ENCODE measurements at regions not wholly inside any gene's neighbourhood (a gene's known extent, or its start where the extent isn't known, plus 50 kb on each side); places are given as distances from the start of the nearest gene placed in this dataset.

DNA sequence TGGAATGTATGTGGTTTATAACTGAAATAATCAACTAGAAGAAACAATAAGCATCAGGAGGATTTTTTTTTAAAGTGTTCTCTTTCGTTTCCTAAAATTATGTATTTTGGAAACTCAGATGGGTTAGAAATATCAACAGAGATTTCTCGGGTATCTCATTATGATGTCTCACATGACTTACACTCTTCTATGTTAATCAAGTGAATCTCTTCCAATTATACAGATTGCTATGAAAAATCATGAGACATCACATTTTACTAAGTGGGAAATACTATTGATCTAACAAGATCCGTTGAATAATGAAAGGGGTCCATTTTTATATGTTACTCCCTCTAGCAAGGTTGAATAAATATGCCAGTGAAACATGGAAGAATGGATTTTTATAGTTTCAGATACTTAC, 54.7 kb upstream of the NRIP1 start:
- ATAC-seq: no peak

DNA sequence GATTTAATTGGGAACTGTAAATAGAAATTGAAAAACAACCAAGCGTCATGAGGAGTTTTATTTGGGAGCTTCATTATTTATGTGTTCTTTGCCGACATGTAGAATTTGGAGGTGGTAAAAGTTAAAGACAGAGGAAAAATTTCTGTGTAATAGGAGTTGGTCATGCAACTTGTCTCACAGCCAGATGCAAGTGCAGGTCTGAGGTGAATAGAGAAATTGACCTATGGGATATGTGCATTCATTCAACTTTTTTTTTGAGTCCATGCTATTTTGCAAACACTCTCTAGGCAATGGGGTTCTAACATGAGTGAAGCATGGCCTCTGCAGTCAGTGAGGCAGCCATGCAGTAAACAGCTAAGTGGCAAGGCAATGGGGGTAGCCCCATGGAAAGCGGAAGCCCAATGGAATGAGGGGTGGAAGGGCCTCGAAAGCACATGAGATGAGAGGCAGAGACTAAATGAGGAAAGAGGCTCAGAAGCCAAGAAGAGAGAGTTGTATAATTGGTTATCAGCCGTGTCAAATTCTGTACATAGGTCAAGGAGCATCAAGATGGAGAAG, 56.4 kb upstream of the NRIP1 start:
- ATAC-seq: no peak

- no peak for ATAC-seq
These were observed 56.9 kb upstream of the NRIP1 start for GRCh38 chr21:15121655-15122120.

DNA sequence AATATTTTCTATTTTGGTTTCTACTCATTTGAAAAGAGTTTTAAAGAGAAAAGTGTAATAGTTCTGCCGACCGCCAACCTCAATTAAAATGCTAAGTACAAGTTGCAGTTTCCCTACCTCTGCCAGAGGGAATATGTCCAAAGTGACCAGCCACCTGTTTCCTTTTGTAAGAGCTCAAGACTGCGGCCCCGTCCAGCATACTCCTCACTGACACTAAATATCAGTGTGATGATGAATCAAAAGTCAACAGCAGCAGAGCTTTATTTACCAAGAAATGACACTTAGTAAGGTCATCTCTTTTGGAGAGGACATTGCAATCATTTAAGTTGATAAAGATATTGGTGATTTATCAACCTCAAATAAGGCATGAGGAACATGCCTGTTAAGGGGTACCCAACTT, 57.4 kb upstream of the NRIP1 start:
- no peak for ATAC-seq

- ATAC-seq: no peak
These were observed 59.9 kb upstream of the NRIP1 start for GRCh38 chr21:15124731-15125130.

DNA sequence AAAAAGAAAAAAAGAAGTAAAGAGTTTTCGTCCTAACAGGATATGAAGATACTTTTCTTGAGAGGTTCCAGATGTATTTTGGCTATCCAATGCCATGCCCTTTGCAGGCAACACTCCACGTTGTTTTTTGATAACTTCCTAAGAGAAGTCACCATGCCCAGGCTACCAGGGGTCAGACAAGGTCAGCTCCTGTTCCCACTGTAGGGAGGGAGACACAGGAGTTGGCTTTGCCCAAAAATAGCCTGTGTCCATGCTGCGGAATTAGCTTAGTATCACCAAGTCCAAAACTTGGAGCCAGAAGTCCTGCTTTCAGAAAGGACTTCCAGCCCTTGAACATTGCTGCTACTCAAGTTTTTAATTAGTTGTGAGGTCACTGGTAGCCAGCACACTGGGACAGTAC, 62.1 kb upstream of the NRIP1 start:
- no peak for ATAC-seq

DNA sequence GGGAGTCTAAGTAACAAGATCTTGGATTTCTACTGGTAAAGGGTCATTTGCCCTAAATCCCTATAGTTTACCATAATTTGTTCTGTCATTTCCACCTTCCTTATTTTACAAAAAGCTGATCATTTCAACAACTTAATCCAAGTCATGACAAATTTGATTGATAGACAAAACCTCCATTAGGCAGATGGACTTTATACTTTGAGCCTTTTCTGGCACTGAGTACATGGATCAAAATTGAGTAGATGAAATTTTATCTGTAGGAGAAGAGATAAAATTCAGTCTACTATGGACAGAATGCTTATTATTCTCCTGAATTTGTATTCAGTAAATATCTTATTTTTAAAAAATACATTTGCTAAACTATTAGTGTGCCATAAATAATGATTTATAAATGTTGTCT, 62.6 kb upstream of the NRIP1 start:
- no peak for ATAC-seq

GRCh38 chr21:15128267-15128666, 63.5 kb upstream of the NRIP1 start:
- ATAC-seq: no peak

- peak; percentile 33 to 44 for ATAC-seq
These were observed 63.9 kb upstream of the NRIP1 start for GRCh38 chr21:15128714-15129113.

DNA sequence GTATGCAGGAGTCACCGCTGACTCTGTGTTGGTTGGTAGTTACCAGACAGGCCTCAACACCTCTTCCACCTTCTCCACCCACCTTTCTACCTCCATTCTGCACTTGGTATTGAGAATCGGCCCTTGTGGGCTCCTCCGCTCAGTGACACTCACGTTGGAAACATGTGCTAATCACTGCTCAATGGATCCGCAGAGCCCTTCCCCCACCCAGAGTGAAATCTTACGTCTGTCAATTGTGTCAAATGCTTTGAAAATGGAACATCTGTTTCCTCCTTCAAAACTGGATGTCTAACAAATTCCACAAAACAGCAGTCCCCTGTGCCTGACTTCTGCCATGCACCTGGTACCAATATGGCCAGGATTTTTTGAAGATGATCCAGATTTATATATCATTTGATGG, 65.5 kb upstream of the NRIP1 start:
- ATAC-seq: no peak

DNA sequence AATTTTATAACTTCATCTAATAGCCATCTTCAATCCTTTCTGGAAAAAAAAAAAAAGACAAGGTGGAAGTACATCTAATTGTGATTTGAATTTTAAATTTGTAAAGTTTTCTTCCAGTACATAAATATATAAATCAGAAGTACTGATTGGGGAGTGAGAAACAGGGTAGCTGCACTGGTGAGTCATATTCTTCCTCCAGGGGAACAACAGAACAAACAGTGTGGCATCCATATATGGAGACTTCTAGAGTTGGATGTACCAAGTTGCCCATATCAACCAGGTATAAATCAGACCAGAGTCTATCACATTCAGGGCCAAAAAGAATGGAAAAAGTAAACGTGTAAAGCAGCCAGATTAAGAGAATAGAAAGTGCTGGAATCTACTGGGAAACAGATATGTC, 66.0 kb upstream of the NRIP1 start:
- ATAC-seq: no peak

GRCh38 chr21:15132781-15133180, 68.0 kb upstream of the NRIP1 start:
- ATAC-seq: no peak

- no peak for ATAC-seq
These were observed 70.1 kb upstream of the NRIP1 start for GRCh38 chr21:15134701-15135470.

- ATAC-seq: no peak
These were observed 71.2 kb upstream of the NRIP1 start for GRCh38 chr21:15135867-15136629.

- no peak for ATAC-seq
These were observed 73.7 kb upstream of the NRIP1 start for GRCh38 chr21:15138490-15138889.

- ATAC-seq: no peak
These were observed 75.1 kb upstream of the NRIP1 start for GRCh38 chr21:15139898-15140297.

DNA sequence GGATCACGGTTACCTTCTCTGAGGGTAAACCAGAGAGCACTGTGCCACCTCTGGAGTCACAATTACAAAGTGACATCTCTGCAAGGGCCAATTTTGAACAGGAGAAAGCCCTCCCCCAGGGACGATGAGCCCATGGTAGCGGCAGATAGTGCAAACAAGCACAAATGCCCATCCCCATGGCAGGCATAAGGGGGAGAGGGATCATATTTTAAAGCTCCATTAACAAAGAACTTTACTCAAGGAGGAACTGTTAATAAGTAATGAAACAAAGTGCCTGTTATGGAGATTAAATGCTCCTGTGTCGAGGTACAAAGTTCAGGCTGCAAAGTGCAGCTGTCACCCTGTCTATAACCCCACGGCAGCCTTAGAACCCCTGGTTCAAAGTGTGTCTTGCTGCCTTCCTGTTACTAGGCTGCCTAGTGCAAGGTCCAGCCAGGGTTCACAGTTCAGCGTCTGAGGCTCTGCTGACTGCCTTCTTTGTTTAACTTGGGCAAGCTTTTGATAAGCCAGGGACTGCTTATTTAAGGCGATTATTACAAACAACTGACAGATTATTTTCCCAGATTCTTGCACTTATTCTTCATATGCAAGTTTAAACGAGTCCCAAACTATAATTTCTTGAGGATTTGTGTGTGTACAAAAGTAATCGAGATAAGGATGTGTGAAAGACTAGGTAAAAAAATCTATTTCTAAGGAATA, 75.7 kb upstream of the NRIP1 start:
- ATAC-seq: no peak

DNA sequence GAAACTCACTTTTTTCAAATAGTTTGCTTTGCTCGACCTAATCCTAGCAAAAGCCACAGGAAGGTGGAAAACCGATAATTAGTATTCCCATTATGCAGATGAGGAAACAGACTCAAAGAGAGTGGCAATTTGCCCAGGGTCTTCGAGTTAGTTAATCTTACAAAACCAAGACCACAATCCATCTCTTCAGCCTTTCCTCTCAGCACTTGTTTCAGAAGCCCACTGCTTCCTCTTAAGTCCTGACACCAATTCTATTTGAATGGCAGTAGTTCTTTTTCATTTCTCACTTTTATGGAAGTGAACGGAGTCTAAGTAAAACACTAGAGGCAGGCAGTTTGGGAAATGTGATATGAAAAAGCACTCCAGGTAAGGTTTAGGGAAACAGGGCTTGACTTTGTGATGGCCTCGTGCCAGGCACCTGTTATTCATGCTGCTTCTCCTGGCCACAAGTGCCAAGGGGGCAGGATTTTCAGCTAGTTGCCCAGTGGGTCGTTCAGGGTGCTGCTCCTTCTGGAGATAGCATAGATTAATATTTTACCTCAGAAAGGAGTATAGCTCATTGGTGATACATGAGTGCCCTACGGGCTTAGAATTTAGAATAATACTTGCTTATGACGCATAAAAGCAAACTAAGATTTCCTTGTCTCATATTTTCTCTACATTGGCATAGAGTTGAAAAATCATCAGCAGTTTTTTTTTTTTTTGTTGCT, 76.6 kb upstream of the NRIP1 start:
- ATAC-seq: no peak

DNA sequence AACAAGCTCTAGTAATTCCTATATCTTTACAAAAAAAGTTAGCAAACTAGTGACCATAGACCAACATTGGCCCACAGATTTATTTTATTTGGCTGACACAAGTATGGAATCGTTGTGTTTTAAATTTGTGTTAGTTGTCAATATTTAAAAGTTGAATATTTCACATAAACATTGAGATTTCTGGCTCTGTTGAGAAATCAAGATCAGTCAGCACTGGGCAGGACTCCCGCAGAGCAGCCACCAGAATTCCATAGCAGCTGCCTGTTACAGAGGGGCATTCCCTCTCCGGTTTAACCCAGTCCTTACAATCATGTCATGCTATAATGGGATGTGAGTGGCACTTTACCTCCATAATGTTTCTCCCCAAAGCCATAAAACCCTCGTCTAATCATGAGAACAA, 79.2 kb upstream of the NRIP1 start:
- no peak for ATAC-seq

GRCh38 chr21:15148437-15148836, 83.6 kb upstream of the NRIP1 start:
- ATAC-seq: no peak

- no peak for ATAC-seq
These were observed 84.9 kb upstream of the NRIP1 start for GRCh38 chr21:15149600-15150224.
